CD4-positive, alpha-beta T cell treated with Interferon alpha-2 for 1 hour (primary cell): ENCODE measurements at regions not wholly inside any gene's neighbourhood (a gene's known extent, or its start where the extent isn't known, plus 50 kb on each side); places are given as distances from the start of the nearest gene placed in this dataset.

Experiments used
- DNase-seq, 2 donors: peaks; one replicate each; pipeline ENCODE4 v3.0.0-alpha.2; 2020 to 2022

DNA sequence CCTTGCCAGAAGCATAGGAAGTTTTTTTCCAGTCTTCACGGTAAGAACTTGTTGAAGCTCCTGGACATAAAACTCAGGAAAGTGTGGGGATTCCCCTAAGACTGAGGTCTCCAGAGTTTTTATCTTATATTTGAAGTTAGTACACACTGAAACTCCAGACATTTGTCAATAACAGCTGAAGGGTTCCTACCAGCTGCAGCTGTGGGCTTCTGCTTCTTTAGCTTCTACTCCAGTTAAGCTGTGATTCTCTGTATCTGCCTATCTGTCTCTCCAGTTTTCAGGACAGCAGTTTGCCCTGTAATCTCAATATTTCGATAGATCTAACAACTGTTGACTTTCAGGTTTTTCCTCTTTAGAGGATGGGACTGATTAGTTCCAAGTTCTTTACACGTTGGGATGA lies 966.0 kb upstream of the SEMA6D start:
- no peak for DNase-seq

DNA sequence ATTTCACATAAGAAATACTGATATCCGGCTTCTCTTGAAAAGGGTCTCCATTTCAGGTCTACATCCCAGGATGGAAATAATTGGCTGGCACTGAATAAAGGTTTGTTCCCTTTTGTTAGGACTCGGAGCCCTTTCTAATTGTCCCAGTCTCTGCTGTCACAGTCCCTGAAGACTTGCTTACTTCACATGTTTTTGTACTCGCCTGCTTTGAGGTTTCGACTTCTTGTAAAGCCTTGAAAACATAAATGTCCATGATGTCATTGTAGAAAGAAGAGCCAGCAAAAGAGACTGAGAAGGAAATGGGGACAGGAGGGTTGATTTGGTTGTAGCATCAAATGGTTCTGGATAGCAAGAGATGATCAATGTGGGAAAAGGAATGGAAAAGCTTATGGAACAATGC lies 963.4 kb upstream of the SEMA6D start:
- no peak for DNase-seq

DNA sequence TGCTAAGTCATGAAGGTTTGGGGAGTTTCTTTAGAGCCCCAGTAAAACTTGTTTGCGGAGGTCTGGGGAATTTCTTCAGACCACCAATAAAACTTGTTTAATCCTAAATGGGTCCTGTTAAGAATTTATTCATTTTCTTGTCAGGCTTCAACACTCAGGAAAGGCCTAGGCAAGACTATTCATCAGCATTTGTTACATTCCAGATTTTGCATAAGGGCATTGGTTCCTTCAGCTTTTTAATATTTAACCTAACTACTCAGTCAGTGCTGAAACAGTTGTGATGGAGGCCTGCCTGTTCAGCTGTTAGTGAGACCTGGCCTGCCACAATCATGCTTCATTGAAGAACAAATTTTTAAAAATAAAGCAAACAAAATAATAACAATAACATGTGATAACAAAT lies 954.2 kb upstream of the SEMA6D start:
- DNase-seq = no peak

DNA sequence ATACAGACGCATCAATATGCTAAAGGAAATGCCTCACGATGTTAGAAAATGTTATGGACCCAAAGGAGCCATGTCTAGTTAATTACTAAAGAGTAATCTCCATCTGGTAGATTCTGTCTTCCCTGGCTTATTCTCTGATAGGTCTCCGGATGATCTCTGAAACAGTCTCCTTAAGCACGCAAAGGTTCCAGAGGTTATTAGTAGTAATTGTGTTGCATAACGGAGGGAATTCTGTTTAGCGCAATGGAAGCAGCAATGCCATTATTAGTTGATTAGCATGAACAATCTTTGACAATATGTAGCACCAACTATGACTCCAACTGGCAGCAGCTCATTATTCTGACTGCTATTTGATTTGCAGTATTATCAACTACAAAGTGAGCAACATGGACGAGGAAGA lies 952.5 kb upstream of the SEMA6D start:
- DNase-seq = no peak

DNA sequence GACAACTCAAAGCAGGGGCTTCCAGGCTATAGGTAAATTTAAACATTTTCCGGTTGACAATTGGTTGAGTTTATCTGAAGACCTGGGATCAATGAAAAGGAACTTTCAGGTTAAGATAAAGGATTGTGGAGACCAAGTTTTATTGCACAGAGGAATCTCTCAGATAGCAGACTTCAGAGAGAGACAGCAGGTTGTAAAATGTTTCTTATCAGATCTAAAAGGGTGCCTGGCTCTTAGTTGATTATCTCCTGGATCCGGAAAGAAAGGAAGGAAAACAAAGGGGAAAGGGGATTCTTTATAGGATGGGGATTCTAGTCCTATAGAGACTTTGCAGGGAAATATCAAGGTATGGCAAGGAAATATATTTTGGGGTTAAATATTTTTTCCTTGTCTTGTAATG lies 951.3 kb upstream of the SEMA6D start:
- DNase-seq = no peak

DNA sequence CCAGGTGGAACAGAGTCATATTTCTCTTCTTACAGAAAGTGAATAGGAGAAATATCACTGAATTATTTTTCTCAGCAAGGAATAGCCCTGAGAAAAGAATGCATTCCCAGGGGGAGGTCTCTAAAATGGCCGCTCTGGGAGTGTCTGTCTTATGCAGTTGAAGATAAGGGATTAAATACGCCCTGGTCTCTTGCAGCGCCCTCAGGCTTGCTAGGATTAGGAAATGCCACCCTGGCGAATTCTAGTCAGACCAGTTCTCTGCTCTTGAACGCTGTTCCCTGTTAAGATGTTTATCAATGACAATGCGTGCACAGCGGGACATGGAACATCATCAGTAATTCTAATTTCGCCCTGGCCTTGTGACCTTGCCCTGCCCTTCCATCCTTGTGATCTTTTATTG lies 949.0 kb upstream of the SEMA6D start:
- no peak for DNase-seq

DNA sequence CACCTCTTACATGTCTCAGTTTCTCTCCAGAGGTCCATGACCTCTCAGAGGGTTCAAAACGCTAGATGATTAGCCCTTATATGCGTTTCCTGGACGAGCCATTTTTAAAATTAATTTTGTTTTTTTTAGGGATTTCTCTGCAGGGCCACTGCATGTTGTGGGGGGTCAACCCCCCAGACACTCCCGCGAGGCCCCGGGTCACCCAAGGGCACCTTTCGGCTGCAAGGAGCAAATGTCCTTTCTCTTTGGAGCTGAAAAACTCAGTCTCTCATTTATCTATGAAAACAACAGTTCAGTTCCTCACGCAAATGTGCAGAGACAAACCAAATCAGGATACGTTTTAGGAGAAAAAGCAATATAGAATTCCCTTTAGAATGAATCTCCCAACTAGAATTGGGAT lies 944.3 kb upstream of the SEMA6D start:
- DNase-seq = no peak

DNA sequence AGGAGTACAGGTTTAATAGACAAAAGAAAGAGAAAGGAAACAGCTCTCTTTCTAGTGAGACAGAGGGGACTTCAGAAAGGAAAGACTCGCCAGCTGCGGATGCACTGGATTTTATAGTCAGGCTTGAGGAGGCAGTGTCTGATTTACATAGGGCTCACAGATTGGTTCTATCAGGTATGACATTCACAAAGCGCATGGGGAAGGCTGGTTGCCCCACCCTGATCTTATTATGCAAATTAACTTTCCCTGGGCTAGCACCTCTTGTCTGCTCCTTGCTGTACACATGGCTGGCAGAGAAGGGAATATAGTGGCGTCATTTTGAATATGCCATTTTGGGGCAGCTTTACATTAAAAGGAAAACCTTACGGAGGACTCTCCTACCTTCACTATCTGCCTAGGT lies 938.4 kb upstream of the SEMA6D start:
- DNase-seq = no peak

DNA sequence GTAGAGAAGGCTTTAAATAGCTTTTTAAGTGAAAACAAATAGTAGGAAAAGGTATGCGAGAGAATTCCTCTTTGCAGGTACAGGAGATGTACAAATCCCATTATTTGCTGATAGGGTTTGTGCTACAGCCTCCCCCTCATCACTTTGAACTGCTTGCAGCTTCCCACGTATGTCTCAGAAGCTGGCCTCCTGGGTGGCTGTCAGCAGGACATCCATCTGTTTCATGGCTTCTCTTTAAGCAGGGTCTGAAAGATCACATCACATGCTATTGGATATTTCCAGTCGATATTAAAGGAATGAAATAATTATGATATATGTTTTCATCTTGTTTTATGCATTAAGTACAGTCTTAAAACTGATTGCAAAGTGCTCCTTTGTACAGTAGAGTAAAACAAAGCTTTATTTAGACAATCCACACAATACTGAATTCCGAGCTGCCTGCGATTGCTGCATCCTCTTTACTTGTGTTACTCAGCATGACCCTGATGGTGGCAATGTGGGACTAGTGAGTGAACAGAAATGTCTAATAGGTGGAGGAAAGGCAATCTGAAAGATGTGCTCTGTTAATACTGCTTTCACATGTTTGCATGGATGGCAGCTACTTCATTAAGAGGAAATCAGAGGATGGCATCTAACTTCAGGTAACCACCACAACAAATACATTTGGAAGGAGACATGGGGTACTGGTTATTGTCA lies 930.6 kb upstream of the SEMA6D start:
- no peak for DNase-seq

DNA sequence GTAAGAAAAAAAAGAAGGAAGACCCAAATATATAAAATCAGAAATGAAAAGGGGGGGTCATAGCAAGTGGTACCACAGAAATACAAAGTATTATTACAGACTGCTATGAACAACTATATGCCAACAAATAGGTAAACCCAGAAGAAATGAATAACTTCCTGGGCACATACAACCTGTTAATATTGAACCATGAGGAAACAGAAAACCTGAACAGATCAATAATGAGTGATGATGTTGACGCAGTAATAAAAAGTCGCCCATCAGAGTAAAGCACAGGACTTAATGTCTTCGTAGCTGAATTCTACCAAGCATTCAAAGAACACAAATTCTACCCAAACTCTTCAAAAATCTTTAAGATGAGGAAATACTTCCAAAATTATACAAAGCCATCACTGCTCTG lies 921.6 kb upstream of the SEMA6D start:
- DNase-seq = no peak

DNA sequence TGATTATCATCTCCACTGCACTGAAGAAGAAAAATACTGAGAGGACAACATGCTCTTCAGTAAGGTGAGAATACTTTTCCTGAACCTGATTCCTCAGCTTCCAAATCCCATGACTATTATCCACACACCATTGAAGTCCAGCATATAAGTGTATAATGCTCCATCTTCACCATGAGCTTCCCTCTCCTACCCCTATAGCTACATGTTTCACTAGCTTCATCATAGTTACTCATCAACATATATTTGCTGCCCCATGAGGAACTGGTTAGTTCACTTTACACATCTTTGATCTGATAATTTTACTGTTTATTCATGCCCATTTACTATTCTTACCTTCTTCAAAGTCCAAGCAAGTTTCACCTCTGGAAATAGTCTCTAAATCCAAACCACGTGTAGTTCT lies 908.5 kb upstream of the SEMA6D start:
- DNase-seq = no peak

DNA sequence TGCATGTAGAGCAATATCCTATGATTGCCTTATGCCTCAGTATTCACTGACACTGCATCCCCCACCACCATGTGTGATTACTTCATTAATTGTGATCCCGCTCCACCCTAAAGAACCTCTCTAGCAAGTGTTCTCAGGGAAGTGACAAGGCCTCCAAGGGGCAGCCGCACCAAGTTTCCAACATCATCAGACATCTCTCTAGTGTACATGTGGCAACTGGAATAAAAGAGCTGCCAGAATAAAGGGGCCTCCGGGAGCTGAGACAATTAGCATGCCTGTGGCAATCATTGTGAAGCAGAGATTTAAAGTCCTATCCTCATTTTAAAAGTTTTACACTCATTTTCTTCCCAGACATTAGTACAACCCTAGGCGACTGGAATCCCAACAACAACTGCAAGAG lies 902.1 kb upstream of the SEMA6D start:
- no peak for DNase-seq

DNA sequence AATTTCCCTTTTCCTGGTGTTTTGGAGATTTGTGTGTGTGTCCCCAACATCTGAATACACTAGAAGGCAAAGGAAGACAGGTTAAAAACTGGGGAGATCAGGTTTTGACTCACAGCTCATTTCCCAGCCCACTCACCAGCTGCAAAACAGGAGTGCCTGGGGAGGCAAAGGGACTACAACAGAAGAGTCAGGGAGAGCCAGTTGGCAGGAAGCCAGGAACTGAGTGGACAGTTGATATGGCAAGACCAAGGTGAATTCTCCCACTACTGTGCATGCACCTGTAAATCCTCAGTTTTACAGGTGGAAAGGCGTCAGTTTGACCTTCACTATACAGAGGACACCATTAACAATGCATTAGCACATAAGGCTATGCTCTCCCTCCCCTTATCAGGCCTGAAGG lies 901.5 kb upstream of the SEMA6D start:
- DNase-seq = no peak

DNA sequence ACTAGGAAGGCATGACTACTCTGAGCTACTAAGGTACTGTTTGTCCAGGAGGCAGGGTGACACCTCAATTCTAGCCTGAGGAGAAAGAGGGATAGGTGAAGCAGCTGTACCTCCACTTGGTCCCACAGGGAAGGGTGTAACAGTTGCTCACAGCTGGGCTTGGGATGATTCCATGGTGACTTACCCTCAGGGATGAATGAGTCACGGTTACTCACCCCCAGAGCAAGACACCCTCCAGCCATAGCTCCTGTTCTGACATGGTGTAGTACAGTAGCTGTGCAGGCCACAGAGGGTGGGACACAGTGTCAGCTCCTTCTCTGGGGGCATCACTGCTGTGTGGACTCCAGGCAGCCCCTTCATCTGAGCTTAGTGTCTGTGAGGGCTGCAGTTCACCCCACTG lies 868.6 kb upstream of the SEMA6D start:
- no peak for DNase-seq

DNA sequence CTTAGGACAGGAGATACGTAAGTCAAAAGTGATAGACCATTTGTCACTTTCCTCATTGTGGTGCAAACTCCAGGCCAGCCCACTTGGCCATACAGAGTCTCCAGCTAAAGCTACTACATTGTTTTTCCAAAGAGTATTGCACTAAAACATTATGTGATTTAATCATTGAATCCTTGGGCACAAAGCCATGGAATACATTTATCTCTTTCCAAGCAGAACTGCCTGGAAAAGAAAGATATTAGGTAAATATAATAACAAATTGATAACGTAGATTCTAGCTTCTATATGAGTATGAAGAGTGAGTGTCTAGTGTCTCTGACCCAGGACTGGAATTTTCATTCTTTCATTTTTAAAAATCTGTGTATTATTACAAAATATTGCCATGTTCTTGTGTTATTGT lies 863.7 kb upstream of the SEMA6D start:
- no peak for DNase-seq

DNA sequence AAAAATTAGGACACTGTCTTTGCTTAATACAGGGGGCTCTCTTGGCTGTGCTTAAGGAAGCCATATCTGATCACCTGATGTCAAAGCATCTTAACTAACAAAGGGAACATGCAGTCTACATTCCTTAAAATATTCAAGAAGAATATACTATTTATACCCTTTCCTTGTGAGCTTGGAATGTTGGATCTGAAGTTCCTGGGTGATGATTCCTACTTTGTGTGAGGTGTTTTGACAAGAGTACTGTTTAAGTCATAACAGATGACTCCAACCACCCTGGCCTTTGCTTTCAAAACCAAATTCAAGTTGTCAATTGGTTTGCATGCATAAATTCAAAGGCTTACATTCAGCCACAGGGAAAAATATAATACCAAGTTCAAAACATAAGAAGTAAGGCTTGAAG lies 862.7 kb upstream of the SEMA6D start:
- DNase-seq = no peak

DNA sequence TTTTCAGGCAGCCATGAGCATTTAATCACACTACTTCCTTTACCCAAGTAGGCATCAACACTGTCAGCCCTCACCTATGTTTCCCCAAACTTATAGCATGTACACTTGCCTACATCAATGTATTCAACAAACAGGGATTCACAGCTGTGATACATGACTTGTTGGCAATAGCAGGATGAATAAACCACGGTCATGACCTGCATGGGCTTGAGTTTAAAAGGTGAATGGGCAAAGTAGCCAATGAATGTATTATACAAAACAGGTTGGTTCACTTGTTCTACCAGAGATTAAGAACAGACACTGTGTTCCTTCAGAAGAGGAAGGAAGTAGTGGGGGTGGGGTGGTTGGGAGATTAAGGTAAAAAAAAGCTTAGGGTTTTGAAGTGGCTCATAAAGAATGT lies 861.9 kb upstream of the SEMA6D start:
- no peak for DNase-seq

DNA sequence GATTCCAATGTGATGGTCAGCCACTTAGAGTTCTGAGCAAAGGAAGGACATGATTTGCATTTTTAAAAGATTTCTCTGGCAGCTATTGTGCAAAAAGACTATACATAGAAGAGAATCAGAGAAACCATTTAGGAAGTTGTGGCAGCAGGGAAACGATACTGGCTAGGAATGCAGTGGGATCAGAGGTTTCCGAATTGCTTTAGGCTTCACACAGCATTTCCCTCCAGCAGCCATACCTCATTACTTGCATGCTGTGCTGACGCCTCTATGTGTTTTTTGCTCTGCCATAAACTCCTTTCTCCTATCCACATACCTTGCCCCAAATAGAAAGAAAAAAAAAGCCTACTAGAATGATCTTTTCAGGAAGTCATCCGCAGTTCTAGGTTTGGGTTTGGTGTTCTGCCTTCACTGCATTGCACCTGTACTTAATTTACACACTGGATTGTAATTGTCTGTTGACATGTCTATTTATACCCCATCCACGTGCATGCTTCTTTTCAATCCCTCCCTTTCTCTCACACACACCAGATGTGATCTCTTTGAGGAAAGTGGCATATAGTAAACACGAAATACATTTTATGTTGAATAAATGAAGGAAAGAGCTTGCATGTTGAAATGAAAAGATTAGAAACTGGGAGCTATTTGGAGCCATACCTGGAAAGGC lies 860.3 kb upstream of the SEMA6D start:
- no peak for DNase-seq

DNA sequence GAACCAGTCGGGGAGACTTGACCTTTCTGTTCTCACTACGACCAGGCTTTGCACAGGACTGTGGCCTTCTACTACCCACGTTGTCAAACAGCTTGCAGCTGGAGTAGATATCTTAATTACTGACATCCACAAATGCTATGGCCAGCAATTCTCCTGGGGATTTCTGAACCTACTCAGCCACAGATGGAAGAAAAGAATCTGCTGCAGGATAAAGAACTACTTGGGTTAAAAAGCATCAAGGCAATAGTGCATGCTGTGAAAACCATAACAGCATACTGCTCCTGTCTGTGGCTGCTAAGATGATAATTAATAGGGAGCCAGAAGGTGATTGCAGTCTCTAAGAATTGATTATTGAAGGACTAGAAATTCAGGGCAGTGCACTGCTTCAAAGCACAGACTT lies 859.2 kb upstream of the SEMA6D start:
- DNase-seq = no peak

DNA sequence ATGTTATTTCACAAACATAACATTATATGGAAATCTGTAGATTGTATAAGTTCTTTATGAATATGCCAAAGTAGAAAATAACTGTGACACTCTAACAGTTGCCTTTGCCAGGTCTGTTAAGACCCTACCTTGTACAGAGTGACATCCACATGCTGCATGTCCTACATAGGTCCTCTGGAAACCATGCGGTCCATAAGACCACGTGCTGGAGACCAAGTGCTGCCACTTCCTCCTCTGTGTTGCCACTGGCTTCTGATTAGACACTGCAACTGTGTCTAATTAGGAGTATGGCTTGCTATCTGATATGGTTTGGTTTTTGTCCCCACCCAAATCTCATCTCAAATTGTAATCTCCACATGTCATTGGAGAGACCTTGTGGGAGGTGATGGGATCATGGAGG lies 855.5 kb upstream of the SEMA6D start:
- DNase-seq = no peak

DNA sequence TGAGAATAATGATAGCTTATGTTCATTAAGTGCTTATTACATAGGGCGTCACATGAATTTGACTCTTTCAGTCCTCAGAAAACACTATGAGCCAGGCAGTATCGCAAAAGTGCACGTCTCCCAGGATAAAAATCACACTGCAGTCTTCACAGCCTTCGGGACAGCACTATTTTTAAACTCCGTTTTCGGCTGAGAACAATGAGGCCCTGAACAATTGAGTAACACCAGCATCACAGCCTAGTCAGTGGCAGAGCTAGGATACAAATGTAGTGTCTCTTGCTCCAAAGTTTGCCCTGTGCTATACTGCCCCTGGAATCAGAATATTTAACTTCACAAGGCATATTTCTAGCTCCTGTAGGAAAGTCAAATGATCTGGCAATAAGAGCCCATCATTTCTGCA lies 852.1 kb upstream of the SEMA6D start:
- no peak for DNase-seq

DNA sequence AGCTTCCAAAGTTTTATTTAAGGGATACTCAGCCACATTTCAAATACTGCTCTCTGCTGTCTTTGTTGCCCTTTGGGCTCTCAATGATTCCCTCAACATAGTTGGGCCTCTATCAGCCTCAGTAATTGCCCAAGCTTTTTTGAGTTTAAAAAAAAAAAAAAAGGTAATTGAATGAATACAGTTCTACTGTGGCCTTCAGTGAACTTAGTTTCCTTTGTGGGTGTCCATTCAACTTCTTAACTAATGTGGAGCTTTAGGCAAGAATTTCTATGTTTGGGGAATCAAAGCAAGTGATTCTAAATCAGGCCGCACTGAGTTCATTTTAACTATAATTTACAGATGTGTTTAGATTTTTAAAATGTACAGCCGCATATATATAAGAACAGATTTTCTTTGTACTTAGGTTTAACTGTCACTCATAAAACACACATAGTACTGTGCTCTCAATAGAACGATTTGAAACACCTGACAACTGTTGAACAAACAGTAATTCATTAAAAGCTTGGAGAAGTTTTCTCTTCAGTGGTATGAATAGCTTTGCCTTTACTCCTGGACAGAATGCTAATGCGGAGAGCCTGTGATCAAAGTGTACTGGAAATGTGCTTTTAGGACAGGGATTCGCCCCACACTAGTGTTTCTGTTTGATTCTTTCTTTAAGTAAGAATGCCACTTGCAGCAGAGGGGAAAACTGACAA lies 844.9 kb upstream of the SEMA6D start:
- DNase-seq = no peak

DNA sequence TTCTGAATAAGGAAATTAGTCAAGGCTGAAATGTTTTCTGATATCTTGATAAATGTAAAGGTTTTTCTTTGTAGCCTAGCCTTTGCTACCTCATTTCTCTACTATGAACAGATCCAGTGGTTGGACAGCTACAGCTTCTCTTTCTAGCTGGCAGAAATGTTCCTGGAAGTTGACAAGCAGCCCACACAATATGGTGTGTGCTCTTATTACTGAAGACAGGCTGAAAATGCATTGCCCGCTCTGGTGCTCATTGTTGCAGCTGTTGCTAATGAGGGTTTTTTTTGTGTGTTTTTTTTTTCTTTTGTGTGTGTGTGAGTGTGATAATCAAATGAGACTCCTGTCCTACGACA lies 844.3 kb upstream of the SEMA6D start:
- no peak for DNase-seq

DNA sequence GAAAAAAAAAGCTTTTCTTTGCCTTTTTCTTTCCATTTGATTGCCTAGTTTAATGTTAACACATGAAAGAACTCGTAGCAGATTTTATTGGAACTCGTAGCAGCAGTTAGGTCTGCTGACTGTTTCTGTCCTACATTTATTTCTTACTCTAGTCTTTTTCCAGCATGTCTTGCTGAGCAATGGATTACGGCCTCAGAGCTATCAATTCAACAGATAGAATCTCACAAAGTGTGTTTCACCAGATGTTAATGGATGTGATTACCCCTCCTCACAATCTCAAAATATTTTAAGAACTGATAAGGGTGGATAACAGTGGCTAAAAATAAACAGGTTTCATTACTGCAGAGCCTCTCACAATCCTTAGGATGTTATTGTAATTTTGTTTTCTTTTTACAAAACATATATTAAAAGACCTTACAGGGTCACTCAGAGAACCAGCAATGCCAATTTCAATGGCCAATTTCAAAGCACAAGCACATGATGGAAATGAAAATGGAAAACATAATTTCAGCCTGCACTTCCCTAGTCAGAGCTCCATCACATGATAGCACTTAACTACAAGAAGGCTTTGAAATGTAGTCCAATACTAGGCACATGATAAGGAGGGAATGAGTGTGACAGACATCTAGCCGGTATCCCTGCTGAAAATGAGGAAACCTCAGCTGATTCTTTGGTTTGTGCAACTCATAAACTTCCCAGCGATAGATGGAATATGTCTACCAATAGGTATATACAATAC lies 838.1 kb upstream of the SEMA6D start:
- DNase-seq = no peak
